ENCODE measurements at regions not wholly inside any gene's neighbourhood (a gene's known extent, or its start where the extent isn't known, plus 50 kb on each side); places are given as distances from the start of the nearest gene placed in this dataset.

DNA sequence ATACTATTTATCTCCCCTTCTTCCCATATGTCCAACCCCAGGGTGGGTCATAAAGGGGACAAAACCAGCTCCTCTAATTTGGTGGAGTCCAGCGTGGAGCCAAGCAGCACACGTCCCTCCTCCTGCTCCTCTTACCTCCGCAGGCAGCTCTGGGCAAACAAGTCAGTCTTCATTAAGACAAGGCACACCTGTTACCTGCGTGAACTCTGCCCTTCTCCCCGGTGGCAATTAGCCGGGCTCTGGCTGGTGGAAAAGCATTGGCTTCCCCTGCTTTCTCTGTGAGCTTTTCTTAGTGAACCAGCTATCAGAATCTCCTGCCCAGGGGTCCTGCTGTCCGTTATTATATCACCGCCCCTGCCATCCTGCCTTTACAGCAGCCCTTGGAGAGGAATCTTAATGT lies 418.7 kb upstream of the CADM1 start:
- H3K4me3 ChIP-seq (ENCODE audit: low read depth in 1 of 5, low read length in 5 of 5): no peak overlapping the region
- H3K9me3 ChIP-seq (ENCODE audit: control insufficient read depth in 5 of 5, low read length in 5 of 5): no peaks in the 10 kb centered on the region
- H3K9ac ChIP-seq (ENCODE audit: low read length in 5 of 5): no peak overlapping the region
- H3K36me3 ChIP-seq (ENCODE audit: control insufficient read depth in 5 of 5, insufficient read depth in 5 of 5, low read length in 5 of 5): no peaks in the 10 kb centered on the region
- H3K4me1 ChIP-seq (ENCODE audit: control insufficient read depth in 5 of 5, insufficient read depth in 5 of 5, low read length in 5 of 5): no peaks in the 10 kb centered on the region
- H3K27ac ChIP-seq (ENCODE audit: low read depth, low read length): no peak overlapping the region
- peaks cover 3 to 13% (median 5%) of the 10 kb centered on the region in 5 donors for H3K27me3 ChIP-seq (ENCODE audit: control insufficient read depth in 5 of 5, insufficient read depth in 4 of 5, low read length in 5 of 5)

DNA sequence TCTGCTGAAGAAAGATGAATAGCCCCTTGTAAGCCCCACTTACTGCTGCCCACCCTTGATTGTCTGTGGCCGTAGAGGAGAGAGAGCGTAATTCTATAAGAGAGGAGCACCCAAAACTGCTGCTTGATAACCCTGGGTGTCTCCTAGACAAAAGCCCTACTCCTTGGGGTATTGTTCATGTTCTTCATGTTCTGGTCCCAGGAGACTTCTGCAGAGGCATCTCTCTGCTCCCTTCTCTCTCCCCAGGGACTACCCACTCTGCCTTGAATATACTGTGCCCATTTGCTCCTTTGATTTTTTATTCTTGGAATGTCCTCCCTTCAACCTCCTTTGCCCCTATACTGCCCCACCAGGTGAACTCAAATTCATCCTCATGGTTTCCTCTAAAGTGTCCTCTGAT lies 417.8 kb upstream of the CADM1 start:
- Histone ChIP-seq H3K27me3 (ENCODE audit: control insufficient read depth in 5 of 5, insufficient read depth in 4 of 5, low read length in 5 of 5) (peaks cover 2 to 13% (median 5%) of the 10 kb centered on the region in 5 donors), H3K4me3 (ENCODE audit: low read depth in 1 of 5, low read length in 5 of 5) (no peak overlapping the region), H3K9me3 (ENCODE audit: control insufficient read depth in 5 of 5, low read length in 5 of 5) (no peaks in the 10 kb centered on the region), H3K36me3 (ENCODE audit: control insufficient read depth in 5 of 5, insufficient read depth in 5 of 5, low read length in 5 of 5) (no peaks in the 10 kb centered on the region), H3K4me1 (ENCODE audit: control insufficient read depth in 5 of 5, insufficient read depth in 5 of 5, low read length in 5 of 5) (no peaks in the 10 kb centered on the region), H3K9ac (ENCODE audit: low read length in 5 of 5) (no peak overlapping the region), H3K27ac (ENCODE audit: low read depth, low read length) (no peak overlapping the region)

DNA sequence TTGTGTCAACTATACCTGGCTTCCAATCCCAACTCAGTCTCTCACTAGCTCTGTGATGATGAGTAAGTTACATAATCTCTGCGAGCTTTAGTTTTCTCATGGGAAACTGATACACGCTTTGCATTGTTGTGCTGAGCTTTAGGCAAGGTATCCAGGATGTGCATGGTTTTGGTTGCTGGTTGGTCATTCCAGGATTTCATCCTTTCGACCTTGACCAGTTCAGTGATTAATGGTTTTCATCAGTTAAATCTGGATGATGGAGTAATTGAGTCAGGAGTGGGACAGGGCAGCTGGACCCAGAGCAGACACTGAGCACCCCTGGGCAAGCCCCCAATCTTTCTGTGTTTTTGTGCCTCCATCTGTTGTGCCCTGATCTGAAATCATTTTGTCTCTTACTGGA lies 417.3 kb upstream of the CADM1 start:
- no peak overlapping the region for H3K4me3 ChIP-seq (ENCODE audit: low read depth in 1 of 5, low read length in 5 of 5)
- H3K27ac ChIP-seq (ENCODE audit: low read depth, low read length): no peak overlapping the region

DNA sequence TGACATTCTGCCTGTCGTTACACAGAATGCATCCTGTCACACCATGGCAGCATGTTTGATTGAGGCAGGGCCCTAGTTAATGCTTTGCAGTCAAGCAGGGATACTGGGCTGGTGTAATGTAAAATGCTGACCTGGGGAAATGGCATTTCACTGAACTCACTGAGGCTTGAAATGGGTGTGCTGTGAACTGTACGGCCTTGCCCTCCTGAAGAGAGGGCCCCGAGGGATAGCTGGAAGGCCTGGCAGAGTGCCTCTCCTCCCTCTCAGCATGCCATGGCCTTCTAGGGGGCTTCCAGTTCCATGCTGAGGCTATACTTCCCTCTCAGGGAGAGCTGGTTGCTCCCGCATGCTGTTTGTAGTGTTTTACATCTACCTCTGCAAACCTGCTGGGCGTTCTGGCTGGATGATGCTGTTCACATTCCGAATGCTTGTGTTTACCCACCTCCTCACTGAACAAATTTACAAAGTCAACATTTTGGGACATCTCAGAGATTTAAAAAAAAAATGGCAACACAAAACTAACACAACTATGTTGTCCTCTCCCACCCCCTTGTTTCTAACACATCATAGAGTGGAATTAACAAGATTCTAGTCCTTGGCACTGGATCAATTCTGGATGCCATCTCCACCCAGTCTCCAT lies 416.7 kb upstream of the CADM1 start:
- no peak overlapping the region for H3K27ac ChIP-seq (ENCODE audit: low read depth, low read length)
- H3K36me3 ChIP-seq (ENCODE audit: control insufficient read depth in 5 of 5, insufficient read depth in 5 of 5, low read length in 5 of 5): no peaks in the 10 kb centered on the region
- no peak overlapping the region for H3K9ac ChIP-seq (ENCODE audit: low read length in 5 of 5)
- H3K4me3 ChIP-seq (ENCODE audit: low read depth in 1 of 5, low read length in 5 of 5): no peak overlapping the region
- peaks cover 0 to 13% (median 5%) of the 10 kb centered on the region in 5 donors for H3K27me3 ChIP-seq (ENCODE audit: control insufficient read depth in 5 of 5, insufficient read depth in 4 of 5, low read length in 5 of 5)
- no peaks in the 10 kb centered on the region for H3K4me1 ChIP-seq (ENCODE audit: control insufficient read depth in 5 of 5, insufficient read depth in 5 of 5, low read length in 5 of 5)
- no peaks in the 10 kb centered on the region for H3K9me3 ChIP-seq (ENCODE audit: control insufficient read depth in 5 of 5, low read length in 5 of 5)

More for the DNA sequence above, 417.3 kb upstream of the CADM1 start:
- no peaks in the 10 kb centered on the region for H3K9me3 ChIP-seq (ENCODE audit: control insufficient read depth in 5 of 5, low read length in 5 of 5)
- H3K27me3 ChIP-seq (ENCODE audit: control insufficient read depth in 5 of 5, insufficient read depth in 4 of 5, low read length in 5 of 5): peaks cover 0 to 13% (median 5%) of the 10 kb centered on the region in 5 donors
- H3K9ac ChIP-seq (ENCODE audit: low read length in 5 of 5): no peak overlapping the region
- H3K4me1 ChIP-seq (ENCODE audit: control insufficient read depth in 5 of 5, insufficient read depth in 5 of 5, low read length in 5 of 5): no peaks in the 10 kb centered on the region
- H3K36me3 ChIP-seq (ENCODE audit: control insufficient read depth in 5 of 5, insufficient read depth in 5 of 5, low read length in 5 of 5): no peaks in the 10 kb centered on the region

DNA sequence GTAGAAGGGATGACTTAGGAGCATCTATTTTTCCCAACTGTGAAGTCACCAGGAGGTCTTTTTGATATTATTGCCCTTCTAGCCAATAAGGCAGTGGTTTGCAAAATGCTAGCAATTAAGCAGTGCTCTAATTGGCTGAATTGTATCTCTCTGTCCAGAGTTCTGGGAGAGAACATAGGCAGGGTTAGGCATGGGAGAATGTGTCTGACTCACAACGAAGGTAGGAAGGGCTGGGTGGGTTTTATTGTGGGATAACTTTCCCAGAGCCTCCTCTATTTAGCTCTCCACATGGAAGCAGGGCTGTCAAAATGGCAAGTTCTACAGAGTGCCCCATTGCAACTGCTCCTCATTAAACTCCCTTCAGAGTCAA lies 415.9 kb upstream of the CADM1 start:
- no peaks in the 10 kb centered on the region for H3K36me3 ChIP-seq (ENCODE audit: control insufficient read depth in 5 of 5, insufficient read depth in 5 of 5, low read length in 5 of 5)
- no peak overlapping the region for H3K9ac ChIP-seq (ENCODE audit: low read length in 5 of 5)
- H3K4me1 ChIP-seq (ENCODE audit: control insufficient read depth in 5 of 5, insufficient read depth in 5 of 5, low read length in 5 of 5): no peaks in the 10 kb centered on the region
- H3K4me3 ChIP-seq (ENCODE audit: low read depth in 1 of 5, low read length in 5 of 5): no peak overlapping the region
- peaks cover 0 to 10% (median 5%) of the 10 kb centered on the region in 5 donors for H3K27me3 ChIP-seq (ENCODE audit: control insufficient read depth in 5 of 5, insufficient read depth in 4 of 5, low read length in 5 of 5)
- H3K27ac ChIP-seq (ENCODE audit: low read depth, low read length): no peak overlapping the region
- H3K9me3 ChIP-seq (ENCODE audit: control insufficient read depth in 5 of 5, low read length in 5 of 5): no peaks in the 10 kb centered on the region

DNA sequence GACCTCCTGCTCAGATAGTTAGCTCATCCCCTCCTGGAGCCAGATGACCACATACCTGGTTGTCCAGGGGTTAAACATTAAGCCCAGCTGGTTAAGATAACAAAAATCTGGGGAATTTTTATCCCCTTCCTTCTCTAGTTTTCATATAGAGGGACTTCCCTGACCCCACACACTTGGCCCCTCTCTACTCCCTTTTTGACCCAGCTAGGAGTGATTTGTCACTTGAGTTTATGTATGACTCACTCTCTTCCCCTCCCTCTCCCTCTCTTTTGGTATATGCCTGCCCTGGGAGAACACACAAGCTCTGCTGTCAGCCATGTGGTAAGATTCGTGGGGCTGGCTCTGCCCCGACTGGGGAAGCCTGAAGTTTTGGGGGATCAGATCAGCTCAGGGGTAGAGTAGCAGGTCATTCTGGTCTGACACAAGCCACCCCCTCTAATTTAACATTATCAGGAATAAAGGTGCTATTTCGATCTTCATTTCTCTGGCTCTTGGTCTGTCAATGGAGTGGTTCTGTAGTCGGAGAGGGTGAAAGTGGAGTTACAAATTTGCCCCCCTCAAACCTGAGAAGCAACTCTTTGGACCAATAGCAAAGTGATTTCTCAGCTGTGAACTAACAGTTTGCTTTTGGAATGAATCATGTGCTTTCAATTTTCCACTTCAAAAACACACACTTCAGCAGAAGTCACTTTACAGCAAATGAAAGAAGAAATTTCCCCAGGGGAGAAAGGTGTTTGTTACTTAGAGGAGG lies 415.3 kb upstream of the CADM1 start:
- H3K9ac ChIP-seq (ENCODE audit: low read length in 5 of 5): no peak overlapping the region
- no peak overlapping the region for H3K27ac ChIP-seq (ENCODE audit: low read depth, low read length)
- H3K9me3 ChIP-seq (ENCODE audit: control insufficient read depth in 5 of 5, low read length in 5 of 5): no peaks in the 10 kb centered on the region
- H3K27me3 ChIP-seq (ENCODE audit: control insufficient read depth in 5 of 5, insufficient read depth in 4 of 5, low read length in 5 of 5): peaks cover 0 to 9% (median 5%) of the 10 kb centered on the region in 5 donors
- H3K4me1 ChIP-seq (ENCODE audit: control insufficient read depth in 5 of 5, insufficient read depth in 5 of 5, low read length in 5 of 5): no peaks in the 10 kb centered on the region
- H3K4me3 ChIP-seq (ENCODE audit: low read depth in 1 of 5, low read length in 5 of 5): no peak overlapping the region
- H3K36me3 ChIP-seq (ENCODE audit: control insufficient read depth in 5 of 5, insufficient read depth in 5 of 5, low read length in 5 of 5): no peaks in the 10 kb centered on the region

DNA sequence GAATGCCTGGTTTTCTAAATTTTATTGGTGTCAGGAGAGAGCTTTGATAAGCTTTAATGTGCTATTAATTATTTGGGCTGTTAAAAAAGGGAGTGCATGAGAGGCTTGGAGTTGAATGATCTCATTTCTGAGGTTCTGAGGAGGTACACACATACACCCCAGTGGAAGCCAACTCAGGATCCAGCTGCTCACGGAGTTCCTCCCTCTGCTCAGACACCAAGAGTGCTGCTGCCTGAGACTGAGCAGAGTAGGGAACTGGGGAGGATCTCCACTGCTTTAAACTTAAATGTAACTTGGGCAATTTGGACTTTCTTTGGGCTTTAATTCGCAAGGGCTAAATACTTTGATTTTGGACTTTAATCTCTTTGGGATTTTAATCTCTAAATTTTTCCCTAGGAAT lies 414.4 kb upstream of the CADM1 start:
- H3K4me3 ChIP-seq (ENCODE audit: low read depth in 1 of 5, low read length in 5 of 5): no peak overlapping the region
- H3K9me3 ChIP-seq (ENCODE audit: control insufficient read depth in 5 of 5, low read length in 5 of 5): no peaks in the 10 kb centered on the region
- no peaks in the 10 kb centered on the region for H3K4me1 ChIP-seq (ENCODE audit: control insufficient read depth in 5 of 5, insufficient read depth in 5 of 5, low read length in 5 of 5)
- no peak overlapping the region for H3K9ac ChIP-seq (ENCODE audit: low read length in 5 of 5)
- no peaks in the 10 kb centered on the region for H3K36me3 ChIP-seq (ENCODE audit: control insufficient read depth in 5 of 5, insufficient read depth in 5 of 5, low read length in 5 of 5)
- no peak overlapping the region for H3K27ac ChIP-seq (ENCODE audit: low read depth, low read length)
- peaks cover 0 to 9% (median 5%) of the 10 kb centered on the region in 5 donors for H3K27me3 ChIP-seq (ENCODE audit: control insufficient read depth in 5 of 5, insufficient read depth in 4 of 5, low read length in 5 of 5)

DNA sequence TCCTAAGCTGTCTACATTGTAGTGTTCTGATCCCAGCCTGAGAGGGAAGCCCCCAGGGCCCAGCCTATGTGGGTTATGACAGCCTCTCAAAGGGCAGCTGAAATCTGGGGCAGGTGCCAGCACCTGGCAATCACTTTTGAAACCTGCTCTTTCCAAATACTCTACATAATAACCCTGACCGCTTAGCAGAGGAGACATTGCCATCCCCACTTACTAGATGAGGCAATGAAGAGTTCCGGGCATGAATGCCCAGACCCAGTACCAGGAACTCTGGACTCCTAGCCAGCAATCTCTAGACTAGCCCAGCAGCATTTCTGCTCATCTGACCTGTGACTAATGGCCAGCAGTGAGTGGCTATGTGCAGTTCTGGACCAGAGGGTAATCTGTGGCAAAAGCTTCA lies 412.4 kb upstream of the CADM1 start:
- H3K36me3 ChIP-seq (ENCODE audit: control insufficient read depth in 5 of 5, insufficient read depth in 5 of 5, low read length in 5 of 5): no peaks in the 10 kb centered on the region
- H3K9me3 ChIP-seq (ENCODE audit: control insufficient read depth in 5 of 5, low read length in 5 of 5): no peaks in the 10 kb centered on the region
- H3K9ac ChIP-seq (ENCODE audit: low read length in 5 of 5): no peak overlapping the region
- H3K27ac ChIP-seq (ENCODE audit: low read depth, low read length): no peak overlapping the region
- no peak overlapping the region for H3K4me3 ChIP-seq (ENCODE audit: low read depth in 1 of 5, low read length in 5 of 5)
- peaks cover 0 to 6% (median 0%) of the 10 kb centered on the region in 5 donors for H3K27me3 ChIP-seq (ENCODE audit: control insufficient read depth in 5 of 5, insufficient read depth in 4 of 5, low read length in 5 of 5)
- H3K4me1 ChIP-seq (ENCODE audit: control insufficient read depth in 5 of 5, insufficient read depth in 5 of 5, low read length in 5 of 5): peaks cover 0 to 4% (median 0%) of the 10 kb centered on the region in 5 donors

DNA sequence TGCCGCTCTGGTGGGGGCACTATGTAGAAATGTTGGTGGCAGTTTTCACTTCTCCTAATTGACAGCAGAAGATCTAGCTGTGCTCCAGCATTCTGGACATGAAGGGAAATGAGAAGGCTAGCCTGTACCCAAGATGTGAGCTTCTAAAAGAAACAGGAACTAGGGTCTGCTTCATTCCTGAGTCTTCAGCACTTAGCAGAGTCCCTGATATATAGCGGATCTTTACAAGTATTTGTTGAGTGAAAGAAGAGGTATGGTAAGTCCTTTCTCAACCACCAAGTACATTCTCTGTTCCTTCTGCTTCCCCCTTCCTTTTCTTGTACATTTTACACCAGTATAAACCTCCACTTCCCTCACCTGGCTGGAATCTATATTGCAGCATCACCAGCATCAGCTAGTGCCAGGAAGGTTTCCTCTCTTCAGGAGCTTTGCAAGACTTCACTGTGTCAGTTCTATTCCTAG lies 408.3 kb upstream of the CADM1 start:
- H3K4me3 ChIP-seq (ENCODE audit: low read depth in 1 of 5, low read length in 5 of 5): no peak overlapping the region
- H3K9ac ChIP-seq (ENCODE audit: low read length in 5 of 5): no peak overlapping the region
- H3K36me3 ChIP-seq (ENCODE audit: control insufficient read depth in 5 of 5, insufficient read depth in 5 of 5, low read length in 5 of 5): no peaks in the 10 kb centered on the region
- H3K27me3 ChIP-seq (ENCODE audit: control insufficient read depth in 5 of 5, insufficient read depth in 4 of 5, low read length in 5 of 5): no peaks in the 10 kb centered on the region
- H3K9me3 ChIP-seq (ENCODE audit: control insufficient read depth in 5 of 5, low read length in 5 of 5): no peaks in the 10 kb centered on the region
- H3K4me1 ChIP-seq (ENCODE audit: control insufficient read depth in 5 of 5, insufficient read depth in 5 of 5, low read length in 5 of 5): peaks cover 0 to 4% (median 0%) of the 10 kb centered on the region in 5 donors
- H3K27ac ChIP-seq (ENCODE audit: low read depth, low read length): no peak overlapping the region

DNA sequence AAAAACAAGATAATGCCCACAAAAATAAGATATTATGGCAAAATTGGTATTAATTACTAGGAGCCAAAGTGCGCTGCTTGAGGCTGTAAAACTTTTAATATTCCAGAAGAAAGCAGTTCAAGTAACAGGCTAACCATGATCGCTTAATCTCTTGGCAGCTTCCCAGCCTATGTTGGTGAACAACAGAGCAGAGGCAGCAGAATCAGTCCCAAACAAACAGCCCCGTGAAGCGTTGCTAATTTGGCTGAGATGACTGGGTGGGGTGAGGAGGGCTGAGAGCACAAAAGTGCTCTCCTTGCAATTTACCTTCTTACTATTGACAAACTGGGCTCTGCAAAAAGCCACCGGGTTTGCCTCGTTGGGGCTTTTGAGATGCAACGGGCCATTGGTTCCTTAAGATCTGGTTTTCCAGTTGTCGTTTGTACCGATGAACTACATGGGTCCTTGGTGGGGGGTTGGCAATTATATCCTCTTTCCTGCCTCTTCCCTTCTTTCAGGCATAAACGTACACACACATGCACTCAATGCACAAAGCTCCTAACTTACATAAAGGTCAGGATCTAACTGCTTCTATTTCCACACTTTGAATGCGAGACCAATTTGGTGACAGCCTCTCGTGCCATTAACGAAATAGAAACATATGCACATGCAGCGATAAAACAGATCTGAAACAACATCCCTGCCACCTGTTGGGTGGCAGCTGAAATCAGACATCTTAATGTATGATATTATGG lies 407.6 kb upstream of the CADM1 start:
- peaks cover 0 to under 1% (median 0%) of the 10 kb centered on the region in 5 donors for H3K27me3 ChIP-seq (ENCODE audit: control insufficient read depth in 5 of 5, insufficient read depth in 4 of 5, low read length in 5 of 5)
- H3K27ac ChIP-seq (ENCODE audit: low read depth, low read length): no peak overlapping the region
- peaks cover 0 to 4% (median 0%) of the 10 kb centered on the region in 5 donors for H3K4me1 ChIP-seq (ENCODE audit: control insufficient read depth in 5 of 5, insufficient read depth in 5 of 5, low read length in 5 of 5)
- H3K36me3 ChIP-seq (ENCODE audit: control insufficient read depth in 5 of 5, insufficient read depth in 5 of 5, low read length in 5 of 5): no peaks in the 10 kb centered on the region
- H3K4me3 ChIP-seq (ENCODE audit: low read depth in 1 of 5, low read length in 5 of 5): no peak overlapping the region
- H3K9me3 ChIP-seq (ENCODE audit: control insufficient read depth in 5 of 5, low read length in 5 of 5): no peaks in the 10 kb centered on the region
- no peak overlapping the region for H3K9ac ChIP-seq (ENCODE audit: low read length in 5 of 5)
